NCI-H748 (cell line): ENCODE measurements at regions not wholly inside any gene's neighbourhood (a gene's known extent, or its start where the extent isn't known, plus 50 kb on each side); places are given as distances from the start of the nearest gene placed in this dataset.
"Not testable (repeated sequence)": the region's sequence is repeated elsewhere in the genome, so short reads cannot be mapped to it uniquely, and the experiment has no call there.

ENCODE experiments used
- DNase-seq: peaks from one replicate; lab custom pipeline; 2025; ENCODE audit not compliant: unreplicated experiment; lab: John Stamatoyannopoulos, UW

DNA sequence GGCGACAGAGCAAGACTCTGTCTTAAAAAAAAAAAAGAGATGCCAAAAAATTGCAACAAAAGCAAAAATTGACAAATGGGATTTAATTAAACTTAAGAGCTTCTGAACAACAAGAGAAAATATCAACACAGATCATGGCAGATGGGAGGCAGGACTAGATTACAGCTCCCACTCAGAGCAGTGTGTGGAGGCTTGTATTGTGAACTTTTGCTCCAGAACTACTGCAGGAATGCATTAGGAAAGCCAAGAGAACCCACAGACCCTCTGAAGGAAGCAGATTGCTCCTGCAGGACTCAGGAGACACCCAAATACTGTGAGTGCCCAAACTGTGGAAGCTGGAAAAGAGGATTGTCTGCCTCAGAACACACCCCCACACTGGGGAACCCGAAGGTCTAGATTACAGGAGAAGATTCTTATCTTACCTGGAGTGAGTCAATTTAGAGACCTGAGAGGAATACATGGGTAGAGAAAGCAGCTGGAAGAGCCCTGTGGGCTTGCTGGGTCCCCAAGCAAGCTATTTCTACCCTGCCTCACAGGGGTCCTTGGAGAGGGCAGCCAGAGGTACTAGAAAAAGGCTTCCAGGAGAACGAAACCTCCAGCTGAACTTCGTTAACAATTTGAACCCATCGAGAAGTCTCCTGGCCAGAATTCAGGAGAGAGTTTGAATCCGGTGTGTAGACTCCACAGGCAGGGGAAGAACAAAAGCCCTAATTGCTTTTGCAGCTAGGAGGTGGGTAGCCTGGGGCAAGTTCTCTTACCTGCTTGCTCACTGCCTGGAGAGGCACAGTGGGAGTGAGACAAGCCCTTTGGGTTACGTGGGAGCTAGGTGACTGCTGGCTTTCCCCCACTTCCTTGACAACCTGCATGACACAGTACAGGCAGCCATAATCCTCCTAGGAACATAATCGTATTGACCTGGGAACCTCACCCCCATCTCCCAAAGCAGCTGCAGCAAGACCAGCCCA is 593.4 kb upstream of the RGMB start:
- no peak for DNase-seq

DNA sequence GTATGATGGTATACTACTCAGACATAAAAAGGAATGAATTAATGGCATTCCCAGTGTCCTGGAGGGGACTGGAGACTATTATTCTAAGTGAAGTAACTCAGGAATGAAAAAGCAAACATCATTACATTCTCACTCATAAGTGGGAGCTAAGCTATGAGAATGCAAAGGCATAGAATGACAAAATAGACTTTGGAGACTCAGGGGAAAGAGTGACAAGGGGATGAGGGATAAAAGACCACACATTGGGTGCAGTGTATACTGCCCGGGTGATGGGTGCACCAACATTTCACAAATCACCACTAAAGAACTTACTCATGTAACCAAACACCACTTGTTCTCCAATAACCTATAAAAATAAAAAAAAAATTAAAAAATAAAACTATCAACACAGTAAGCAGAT is 587.3 kb upstream of the RGMB start:
- DNase-seq, result no peak

DNA sequence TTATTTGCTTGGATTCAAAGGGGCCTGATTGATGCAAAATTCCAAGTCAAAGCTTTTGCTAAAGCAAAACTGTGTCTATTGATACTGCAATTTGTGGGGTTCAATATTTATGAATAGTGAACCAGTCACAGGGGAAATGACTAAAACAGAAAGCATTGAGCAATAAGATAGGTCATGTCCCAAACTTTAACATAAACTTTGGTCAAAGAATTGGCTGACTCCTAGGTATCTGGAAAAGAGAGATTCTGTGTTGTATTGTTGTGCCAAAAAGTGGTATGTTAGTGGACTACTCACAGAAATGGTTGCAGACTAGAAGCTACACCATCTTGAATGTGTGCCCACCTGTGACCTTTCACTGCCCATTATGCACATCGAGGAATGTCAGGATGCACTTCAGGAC is 585.5 kb upstream of the RGMB start:
- no peak for DNase-seq

DNA sequence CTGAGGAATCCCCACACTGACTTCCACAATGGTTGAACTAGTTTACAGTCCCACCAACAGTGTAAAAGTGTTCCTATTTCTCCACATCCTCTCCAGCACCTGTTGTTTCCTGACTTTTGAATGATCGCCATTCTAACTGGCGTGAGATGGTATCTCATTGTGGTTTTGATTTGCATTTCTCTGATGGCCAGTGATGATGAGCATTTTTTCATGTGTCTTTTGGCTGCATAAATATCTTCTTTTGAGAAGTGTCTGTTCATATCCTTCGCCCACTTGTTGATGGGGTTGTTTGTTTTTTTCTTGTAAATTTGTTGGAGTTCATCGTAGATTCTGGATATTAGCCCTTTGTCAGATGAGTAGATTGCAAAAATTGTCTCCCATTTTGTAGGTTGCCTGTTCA is 583.1 kb upstream of the RGMB start:
- DNase-seq, result not testable (repeated sequence)

DNA sequence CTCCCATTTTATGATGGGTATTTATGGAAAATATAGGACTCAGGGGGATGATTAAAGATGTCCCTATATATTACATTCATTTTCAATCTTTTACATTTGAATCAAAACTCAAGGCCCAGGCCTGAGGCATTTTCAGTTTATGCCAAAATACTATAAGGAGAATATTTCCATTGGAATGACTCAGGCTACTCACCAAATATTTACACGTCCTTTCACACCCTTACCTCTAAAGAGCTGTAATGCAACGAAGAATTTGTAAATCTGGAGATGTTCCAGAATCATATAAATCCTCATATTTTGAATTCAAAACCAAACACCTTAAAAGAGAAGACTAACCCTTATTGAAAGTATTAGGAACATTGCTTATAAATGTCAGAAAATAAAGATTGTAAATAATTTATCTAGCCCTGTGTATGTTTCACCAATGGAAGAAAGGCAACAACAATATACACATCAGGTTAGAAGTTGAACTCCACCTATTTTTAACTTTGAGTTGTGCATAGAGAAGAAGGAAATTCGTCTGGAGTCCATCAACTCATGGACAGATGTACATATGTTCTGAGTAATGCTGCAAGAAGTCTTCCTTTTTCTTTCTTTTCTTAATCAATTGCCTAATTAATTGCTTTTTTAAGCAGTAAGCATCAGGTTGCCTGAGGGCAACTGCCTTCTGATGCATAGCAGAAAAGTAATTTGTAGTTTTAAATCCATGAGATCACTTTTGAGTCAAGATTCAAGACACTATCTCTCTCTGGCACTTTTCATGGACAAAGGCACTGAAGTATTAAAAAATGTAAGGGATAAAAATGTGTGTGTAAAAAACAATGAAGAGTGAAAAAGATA is 579.3 kb upstream of the RGMB start:
- DNase-seq, result no peak

GRCh38 chr5:98200726-98201541 is 572.5 kb upstream of the RGMB start:
- no peak for DNase-seq

DNA sequence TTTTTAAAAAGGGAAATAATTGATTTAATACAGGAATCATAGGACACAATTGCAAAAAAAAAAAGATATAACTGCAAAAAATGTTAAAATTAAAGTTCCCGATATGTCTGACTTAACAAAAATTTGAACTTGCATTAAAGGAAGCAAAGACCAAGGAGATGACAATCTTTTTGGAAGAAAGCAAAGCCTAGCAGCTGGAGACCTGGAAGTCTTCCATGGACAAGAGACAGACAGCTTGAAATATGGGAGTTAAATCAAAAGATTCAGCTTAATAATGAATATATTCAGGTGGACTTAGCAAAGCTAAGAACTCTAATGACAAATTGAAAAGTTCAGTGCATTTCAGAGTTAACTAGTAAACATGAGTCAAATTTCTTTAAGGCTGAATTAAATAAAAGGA is 568.7 kb upstream of the RGMB start:
- no peak for DNase-seq

- DNase-seq, result no peak
Observed at GRCh38 chr5:98205691-98206461, 567.6 kb upstream of the RGMB start.

DNA sequence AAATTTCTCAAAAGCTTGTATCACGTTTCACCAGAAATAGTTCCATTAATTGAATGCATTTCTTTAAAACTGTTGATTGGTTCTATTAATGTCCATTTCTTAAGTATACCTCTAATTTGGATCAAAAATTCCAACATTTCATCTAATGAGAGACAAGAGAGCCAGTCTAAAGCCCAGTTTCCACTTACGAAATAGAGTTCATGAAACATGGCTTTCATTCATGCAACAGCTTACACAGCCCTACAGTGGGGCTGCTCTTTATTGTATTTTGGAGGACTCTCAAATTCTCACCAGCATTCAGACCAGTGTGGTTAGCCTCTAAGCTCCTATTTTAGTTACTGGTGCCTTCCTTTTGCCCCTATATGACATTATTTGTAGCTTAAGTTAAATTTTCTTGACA is 566.9 kb upstream of the RGMB start:
- DNase-seq, result no peak

DNA sequence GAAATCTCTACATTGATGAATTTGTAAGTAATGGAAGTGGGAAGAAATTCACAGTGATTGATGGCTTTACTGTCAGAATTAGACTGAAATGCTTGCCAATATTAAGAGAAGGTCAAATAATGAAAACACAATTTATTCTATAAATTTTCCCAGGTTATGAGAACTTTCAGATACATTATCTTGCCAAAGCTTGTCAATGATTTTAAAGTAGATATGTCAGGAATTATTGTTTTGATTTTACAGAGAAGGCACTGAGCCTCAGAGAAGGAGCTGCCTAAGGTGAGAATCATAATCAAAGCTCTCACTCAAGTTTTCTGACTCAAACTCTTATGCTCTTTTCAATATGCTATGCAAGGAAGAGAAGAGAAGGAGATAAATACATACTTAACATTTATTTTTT is 564.0 kb upstream of the RGMB start:
- DNase-seq, result no peak

GRCh38 chr5:98214240-98215051 is 559.0 kb upstream of the RGMB start:
- DNase-seq, result no peak

DNA sequence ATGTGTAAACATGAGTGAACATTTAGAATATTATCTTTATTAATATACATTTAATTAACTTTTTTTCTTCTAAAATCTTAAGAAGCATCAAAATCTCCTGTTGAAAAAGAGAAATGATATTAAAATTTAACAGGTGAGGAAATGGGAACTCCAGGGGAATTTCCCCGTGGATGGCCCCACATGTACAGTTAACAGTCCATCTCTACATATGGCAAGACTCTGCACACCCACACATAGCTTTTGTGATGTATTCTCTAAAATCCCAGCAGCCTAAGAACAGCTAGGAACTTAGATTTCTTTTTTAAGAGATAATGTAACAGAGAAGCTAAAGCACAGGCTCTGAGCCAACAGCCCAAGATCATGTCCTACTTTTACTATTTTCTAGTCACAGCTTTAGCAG is 556.3 kb upstream of the RGMB start:
- no peak for DNase-seq

GRCh38 chr5:98218838-98219237 is 554.6 kb upstream of the RGMB start:
- DNase-seq, result no peak

DNA sequence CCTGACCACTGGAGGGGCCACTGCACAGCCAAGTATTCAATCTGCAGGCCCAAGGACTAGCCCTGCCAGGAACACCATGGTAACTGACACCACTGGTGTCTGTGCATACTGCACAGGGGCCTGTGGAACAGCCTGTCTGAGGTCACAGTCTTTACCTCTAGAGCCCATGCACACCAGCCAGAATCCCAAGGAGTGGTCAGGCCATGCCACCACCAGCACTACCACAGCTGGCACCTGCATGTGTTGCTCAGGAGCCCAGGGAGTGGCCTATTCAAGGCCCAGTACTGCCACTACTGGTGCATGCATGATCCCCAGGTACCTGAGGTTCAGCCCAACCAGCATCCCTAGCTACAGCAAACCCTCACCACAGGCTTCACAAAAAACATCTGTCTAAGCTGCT is 546.0 kb upstream of the RGMB start:
- no peak for DNase-seq

DNA sequence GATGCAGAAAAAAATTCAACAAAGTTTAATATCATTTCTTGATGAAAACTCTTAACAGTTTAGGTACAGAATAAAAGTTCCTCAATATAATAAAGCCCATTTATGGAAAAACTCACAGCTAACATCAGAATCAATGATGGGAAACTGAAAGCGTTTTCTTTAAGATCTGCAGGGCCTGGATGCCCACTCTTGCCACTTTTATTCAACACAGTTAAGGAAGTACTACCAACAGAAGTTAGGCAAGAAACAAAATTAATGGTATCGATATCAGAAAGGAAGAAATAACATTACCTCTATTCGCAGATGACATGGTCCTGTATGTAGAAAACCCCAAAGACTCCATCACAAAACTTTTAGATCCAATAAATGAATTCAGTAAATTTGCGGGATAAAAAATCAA is 542.4 kb upstream of the RGMB start:
- DNase-seq, result no peak

DNA sequence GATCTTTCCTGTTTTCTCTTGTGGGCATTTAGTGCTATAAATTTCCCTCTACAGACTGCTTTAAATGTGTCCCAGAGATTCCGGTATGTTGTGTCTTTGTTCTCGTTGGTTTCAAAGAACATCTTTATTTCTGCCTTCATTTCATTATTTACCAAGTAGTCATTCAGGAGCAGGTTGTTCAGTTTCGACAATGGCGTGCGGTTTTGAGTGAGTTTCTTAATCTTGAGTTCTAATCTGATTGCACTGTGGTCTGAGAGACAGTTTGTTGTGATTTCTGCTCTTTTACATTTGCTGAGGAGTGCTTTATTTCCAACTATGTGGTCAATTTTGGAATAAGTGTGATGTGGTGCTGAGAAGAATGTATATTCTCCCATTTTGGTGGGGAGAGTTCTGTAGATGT is 535.7 kb upstream of the RGMB start:
- not testable (repeated sequence) for DNase-seq

- no peak for DNase-seq
Observed at GRCh38 chr5:98243972-98244371, 529.5 kb upstream of the RGMB start.

DNA sequence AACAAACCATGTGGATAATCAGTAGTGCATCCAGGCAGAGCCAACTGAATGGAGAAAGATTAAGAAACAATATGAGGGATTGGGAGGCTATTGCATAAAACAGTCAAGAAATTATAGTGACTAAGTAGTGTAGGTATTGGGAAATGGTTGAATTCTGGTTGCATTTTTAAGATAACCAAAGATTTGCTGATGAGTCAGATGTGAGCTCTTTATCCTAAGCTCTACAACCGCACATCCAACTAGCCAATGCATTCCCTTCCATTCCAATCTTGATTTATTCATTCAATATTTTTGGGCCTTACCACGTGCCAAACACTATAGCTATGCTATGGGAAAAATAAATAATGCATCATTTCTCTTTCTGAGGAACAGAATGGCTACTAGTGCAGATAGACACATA is 524.5 kb upstream of the RGMB start:
- DNase-seq, result no peak

GRCh38 chr5:98258939-98259338 is 514.5 kb upstream of the RGMB start:
- no peak for DNase-seq

DNA sequence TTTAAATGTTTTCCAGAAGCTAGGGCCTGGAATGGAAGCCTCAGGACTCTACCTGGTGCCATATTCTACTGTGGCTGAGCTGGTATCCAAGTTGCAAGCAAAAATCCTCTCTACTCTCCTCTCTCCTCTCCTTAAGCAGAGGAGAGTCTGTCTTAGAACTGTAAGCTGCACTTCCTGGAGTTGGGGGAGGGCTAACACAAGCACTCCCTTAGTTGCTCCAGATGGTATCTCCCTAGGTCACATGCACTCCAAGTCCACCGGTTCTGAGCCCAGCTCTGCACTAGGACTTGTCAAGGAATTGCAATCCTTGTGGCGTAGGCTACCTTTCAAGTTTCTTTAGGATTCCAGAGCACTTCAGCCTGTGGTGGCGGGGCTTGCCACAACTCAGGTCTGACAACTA is 513.9 kb upstream of the RGMB start:
- no peak for DNase-seq
